ENCODE measurements at regions not wholly inside any gene's neighbourhood (a gene's known extent, or its start where the extent isn't known, plus 50 kb on each side); places are given as distances from the start of the nearest gene placed in this dataset.

GRCh38 chr2:4831751-4832150 is 860.4 kb upstream of the SOX11 start:
- TF ChIP-seq CTCF (IDR thresholded peaks at IDR 0.05; ENCODE audit: low read depth, low read length, missing control alignments) = no peak
- DNase-seq (ENCODE audit: extremely low read depth, low read depth) = no peak
- H3K4me3 ChIP-seq (replicated peaks; ENCODE audit: low read depth, low read length) = no peak overlapping the region

- no peak for TF ChIP-seq CTCF (IDR thresholded peaks at IDR 0.05; ENCODE audit: low read depth, low read length, missing control alignments)
- no peak overlapping the region for H3K4me3 ChIP-seq (replicated peaks; ENCODE audit: low read depth, low read length)
- DNase-seq (ENCODE audit: extremely low read depth, low read depth) = no peak
Observed at GRCh38 chr2:4832642-4833041, 859.5 kb upstream of the SOX11 start.

GRCh38 chr2:4838626-4839025 is 853.6 kb upstream of the SOX11 start:
- TF ChIP-seq CTCF (IDR thresholded peaks at IDR 0.05; ENCODE audit: low read depth, low read length, missing control alignments) = no peak
- H3K4me3 ChIP-seq (replicated peaks; ENCODE audit: low read depth, low read length) = no peak overlapping the region
- no peak for DNase-seq (ENCODE audit: extremely low read depth, low read depth)

GRCh38 chr2:4840791-4841190 is 851.4 kb upstream of the SOX11 start:
- no peak for TF ChIP-seq CTCF (IDR thresholded peaks at IDR 0.05; ENCODE audit: low read depth, low read length, missing control alignments)
- no peak for DNase-seq (ENCODE audit: extremely low read depth, low read depth)
- H3K4me3 ChIP-seq (replicated peaks; ENCODE audit: low read depth, low read length) = no peak overlapping the region

- no peak for TF ChIP-seq CTCF (IDR thresholded peaks at IDR 0.05; ENCODE audit: low read depth, low read length, missing control alignments)
- no peak overlapping the region for H3K4me3 ChIP-seq (replicated peaks; ENCODE audit: low read depth, low read length)
- DNase-seq (ENCODE audit: extremely low read depth, low read depth) = no peak
Observed at GRCh38 chr2:4844881-4845280, 847.3 kb upstream of the SOX11 start.

GRCh38 chr2:4862031-4862430 is 830.2 kb upstream of the SOX11 start:
- H3K4me3 ChIP-seq (replicated peaks; ENCODE audit: low read depth, low read length) = no peak overlapping the region
- TF ChIP-seq CTCF (IDR thresholded peaks at IDR 0.05; ENCODE audit: low read depth, low read length, missing control alignments) = no peak
- DNase-seq (ENCODE audit: extremely low read depth, low read depth) = no peak

- no peak for TF ChIP-seq CTCF (IDR thresholded peaks at IDR 0.05; ENCODE audit: low read depth, low read length, missing control alignments)
- no peak overlapping the region for H3K4me3 ChIP-seq (replicated peaks; ENCODE audit: low read depth, low read length)
- no peak for DNase-seq (ENCODE audit: extremely low read depth, low read depth)
Observed at GRCh38 chr2:4866198-4866597, 826.0 kb upstream of the SOX11 start.

Data from HFF-Myc (cell line).